ENCODE measurements at regions not wholly inside any gene's neighbourhood (a gene's known extent, or its start where the extent isn't known, plus 50 kb on each side); places are given as distances from the start of the nearest gene placed in this dataset.

GRCh38 chr15:87267798-87268197 is 988.7 kb downstream of the NTRK3 start:
- ChIA-PET POLR2A (no interaction called here), CTCF (no interaction called here)
- peak; percentile 76 for DNase-seq (ENCODE audit: low read depth)
- TF ChIP-seq CTCF (IDR thresholded peaks at IDR 0.05; ENCODE audit: insufficient read depth, low read depth, low read length), result no peak
- Histone ChIP-seq H3K27me3 (ENCODE audit: control insufficient read depth, insufficient read depth, low read length) (no peaks in the 10 kb centered on the region), H3K36me3 (ENCODE audit: control insufficient read depth, insufficient read depth, low read length) (no peaks in the 10 kb centered on the region), H3K4me3 (ENCODE audit: low read depth, low read length) (no peak overlapping the region)

- no peak overlapping the region for H3K4me3 ChIP-seq (ENCODE audit: low read depth, low read length)
- CTCF ChIA-PET, result interaction anchor here (0.6 kb wide), 1 partner anchor 297 kb away, joined by 3 read pairs; no protein-coding TSS in a partner anchor
- no peaks in the 10 kb centered on the region for H3K27me3 ChIP-seq (ENCODE audit: control insufficient read depth, insufficient read depth, low read length)
- DNase-seq (ENCODE audit: low read depth), result no peak
- POLR2A ChIA-PET, result no interaction called here
- no peak for TF ChIP-seq CTCF (IDR thresholded peaks at IDR 0.05; ENCODE audit: insufficient read depth, low read depth, low read length)
- no peaks in the 10 kb centered on the region for H3K36me3 ChIP-seq (ENCODE audit: control insufficient read depth, insufficient read depth, low read length)
Measured at GRCh38 chr15:87263871-87264270, 992.7 kb downstream of the NTRK3 start.

- Histone ChIP-seq H3K36me3 (ENCODE audit: control insufficient read depth, insufficient read depth, low read length) (no peaks in the 10 kb centered on the region), H3K4me3 (ENCODE audit: low read depth, low read length) (no peak overlapping the region), H3K27me3 (ENCODE audit: control insufficient read depth, insufficient read depth, low read length) (no peaks in the 10 kb centered on the region)
- ChIA-PET CTCF (interaction anchor here (0.6 kb wide), 1 partner anchor 298 kb away, joined by 3 read pairs; no protein-coding TSS in a partner anchor), POLR2A (no interaction called here)
- TF ChIP-seq CTCF (IDR thresholded peaks at IDR 0.05; ENCODE audit: insufficient read depth, low read depth, low read length), result no peak
- no peak for DNase-seq (ENCODE audit: low read depth)
Measured at GRCh38 chr15:87263296-87263695, 993.2 kb downstream of the NTRK3 start.

- H3K4me3 ChIP-seq (ENCODE audit: low read depth, low read length), result no peak overlapping the region
- CTCF ChIA-PET, result no interaction called here
- TF ChIP-seq CTCF (IDR thresholded peaks at IDR 0.05; ENCODE audit: insufficient read depth, low read depth, low read length), result no peak
- no peak for DNase-seq (ENCODE audit: low read depth)
- no peaks in the 10 kb centered on the region for H3K36me3 ChIP-seq (ENCODE audit: control insufficient read depth, insufficient read depth, low read length)
- POLR2A ChIA-PET, result no interaction called here
- no peaks in the 10 kb centered on the region for H3K27me3 ChIP-seq (ENCODE audit: control insufficient read depth, insufficient read depth, low read length)
Measured at GRCh38 chr15:87245592-87245991, 1010.9 kb downstream of the NTRK3 start.

GRCh38 chr15:87243474-87243873 is 1013.1 kb downstream of the NTRK3 start:
- Histone ChIP-seq H3K36me3 (ENCODE audit: control insufficient read depth, insufficient read depth, low read length) (no peaks in the 10 kb centered on the region), H3K27me3 (ENCODE audit: control insufficient read depth, insufficient read depth, low read length) (no peaks in the 10 kb centered on the region), H3K4me3 (ENCODE audit: low read depth, low read length) (no peak overlapping the region)
- TF ChIP-seq CTCF (IDR thresholded peaks at IDR 0.05; ENCODE audit: insufficient read depth, low read depth, low read length), result no peak
- POLR2A ChIA-PET, result no interaction called here
- DNase-seq (ENCODE audit: low read depth), result no peak
- CTCF ChIA-PET, result no interaction called here

All from BJ (cell line).